Omental fat pad (tissue), 3 donors: ENCODE measurements at regions not wholly inside any gene's neighbourhood (a gene's known extent, or its start where the extent isn't known, plus 50 kb on each side); places are given as distances from the start of the nearest gene placed in this dataset.
"Not testable (repeated sequence)": the region's sequence is repeated elsewhere in the genome, so short reads cannot be mapped to it uniquely, and the experiment has no call there.

Source experiments
- ATAC-seq: fragments of 150-250 bp; one replicate; pipeline ENCODE4 v1.9.1; 2016; ENCODE audit warnings: mild to moderate bottlenecking, moderate library complexity; ENCODE audit not compliant: low FRiP score
- DNase-seq: peaks from one replicate; pipeline ENCODE4 v3.0.0-alpha.2; 2019; ENCODE audit warnings: low spot score
- TF ChIP-seq, protein P1 (sequence below), 3 donors: fragments of 450-650 bp; IDR thresholded peaks; one replicate each; pipeline ENCODE4 v1.5.1; 2016 to 2017; ENCODE audit warnings: antibody characterized with exemption in 3 of 3, mild to moderate bottlenecking in 3 of 3, moderate library complexity in 2 of 3

DNA sequence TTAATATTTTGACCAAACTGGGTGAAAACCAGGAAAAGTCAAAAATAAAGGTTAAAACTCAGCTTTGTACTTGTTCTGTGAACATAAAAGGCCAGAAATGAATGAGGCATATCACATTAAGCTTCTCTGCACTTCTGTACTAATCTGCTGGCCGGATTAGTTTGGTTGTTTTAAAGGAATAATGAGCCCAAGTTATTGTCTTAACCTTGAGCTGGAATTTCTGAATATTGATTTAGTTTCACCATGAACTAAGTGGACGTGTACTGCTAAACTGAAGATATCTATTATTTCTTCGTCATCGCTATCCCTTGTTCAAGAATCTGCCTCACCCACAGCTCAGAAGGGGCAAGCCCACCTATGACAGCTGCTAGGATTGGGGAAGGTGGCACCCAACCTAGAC lies 101.1 kb upstream of the FRMD4A start:
- TF ChIP-seq, protein P1, sequence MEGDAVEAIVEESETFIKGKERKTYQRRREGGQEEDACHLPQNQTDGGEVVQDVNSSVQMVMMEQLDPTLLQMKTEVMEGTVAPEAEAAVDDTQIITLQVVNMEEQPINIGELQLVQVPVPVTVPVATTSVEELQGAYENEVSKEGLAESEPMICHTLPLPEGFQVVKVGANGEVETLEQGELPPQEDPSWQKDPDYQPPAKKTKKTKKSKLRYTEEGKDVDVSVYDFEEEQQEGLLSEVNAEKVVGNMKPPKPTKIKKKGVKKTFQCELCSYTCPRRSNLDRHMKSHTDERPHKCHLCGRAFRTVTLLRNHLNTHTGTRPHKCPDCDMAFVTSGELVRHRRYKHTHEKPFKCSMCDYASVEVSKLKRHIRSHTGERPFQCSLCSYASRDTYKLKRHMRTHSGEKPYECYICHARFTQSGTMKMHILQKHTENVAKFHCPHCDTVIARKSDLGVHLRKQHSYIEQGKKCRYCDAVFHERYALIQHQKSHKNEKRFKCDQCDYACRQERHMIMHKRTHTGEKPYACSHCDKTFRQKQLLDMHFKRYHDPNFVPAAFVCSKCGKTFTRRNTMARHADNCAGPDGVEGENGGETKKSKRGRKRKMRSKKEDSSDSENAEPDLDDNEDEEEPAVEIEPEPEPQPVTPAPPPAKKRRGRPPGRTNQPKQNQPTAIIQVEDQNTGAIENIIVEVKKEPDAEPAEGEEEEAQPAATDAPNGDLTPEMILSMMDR (IDR thresholded peaks at IDR 0.05) = no peak
- no peak for DNase-seq
- no peak for ATAC-seq

DNA sequence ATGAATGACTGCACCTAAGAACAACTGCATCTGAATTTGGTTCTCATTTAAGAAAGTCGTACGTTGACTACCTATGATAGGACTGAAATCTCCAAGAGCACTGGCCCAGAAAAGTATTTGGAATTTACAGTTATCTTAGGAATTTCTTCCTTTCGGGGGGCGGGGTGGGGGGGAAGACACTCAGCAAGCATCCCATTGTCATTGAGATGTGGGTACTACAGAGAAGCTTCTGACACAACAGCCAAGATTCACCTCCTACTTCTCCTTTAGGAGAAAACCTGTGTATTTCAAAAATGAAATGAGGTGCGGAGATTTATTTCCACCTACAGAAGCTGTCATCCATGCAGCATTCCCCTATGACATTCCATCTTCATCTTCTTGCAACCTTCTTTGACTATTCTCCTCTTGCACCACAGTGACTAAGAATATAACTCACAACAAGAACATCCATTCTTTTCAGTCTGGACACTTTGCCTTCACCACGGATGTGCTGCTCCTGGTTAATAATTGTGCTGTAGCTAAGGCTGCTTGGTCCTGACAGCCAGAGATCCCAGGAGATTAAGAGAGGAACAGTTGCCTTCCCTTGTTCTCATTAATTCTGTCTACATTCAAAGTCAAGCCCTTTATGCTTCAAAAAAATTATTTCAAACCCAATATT lies 98.4 kb upstream of the FRMD4A start:
- TF ChIP-seq, protein P1 (IDR thresholded peaks at IDR 0.05) = no peak
- DNase-seq (no peak), ATAC-seq (no peak)

DNA sequence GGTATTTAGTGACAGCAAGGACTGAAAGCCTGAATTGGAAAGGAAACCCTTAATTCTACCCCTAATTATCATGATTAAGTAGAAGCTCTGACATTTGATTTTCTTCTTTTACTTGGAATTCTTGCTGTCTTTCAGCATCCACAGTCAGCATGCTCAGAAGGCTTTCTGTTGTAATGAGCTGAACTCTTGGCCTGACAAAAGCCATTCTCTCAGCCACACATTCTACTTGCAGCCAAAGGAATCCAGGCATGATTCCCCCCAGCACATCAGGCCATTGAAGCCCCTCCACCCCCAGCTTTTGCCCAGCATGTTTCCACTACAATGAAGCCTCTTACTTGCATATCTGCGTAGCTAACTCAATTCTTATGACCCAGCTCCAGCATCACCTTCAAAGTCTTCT lies 94.3 kb upstream of the FRMD4A start:
- no peak for ATAC-seq
- no peak for DNase-seq
- TF ChIP-seq, protein P1 (IDR thresholded peaks at IDR 0.05) = no peak

DNA sequence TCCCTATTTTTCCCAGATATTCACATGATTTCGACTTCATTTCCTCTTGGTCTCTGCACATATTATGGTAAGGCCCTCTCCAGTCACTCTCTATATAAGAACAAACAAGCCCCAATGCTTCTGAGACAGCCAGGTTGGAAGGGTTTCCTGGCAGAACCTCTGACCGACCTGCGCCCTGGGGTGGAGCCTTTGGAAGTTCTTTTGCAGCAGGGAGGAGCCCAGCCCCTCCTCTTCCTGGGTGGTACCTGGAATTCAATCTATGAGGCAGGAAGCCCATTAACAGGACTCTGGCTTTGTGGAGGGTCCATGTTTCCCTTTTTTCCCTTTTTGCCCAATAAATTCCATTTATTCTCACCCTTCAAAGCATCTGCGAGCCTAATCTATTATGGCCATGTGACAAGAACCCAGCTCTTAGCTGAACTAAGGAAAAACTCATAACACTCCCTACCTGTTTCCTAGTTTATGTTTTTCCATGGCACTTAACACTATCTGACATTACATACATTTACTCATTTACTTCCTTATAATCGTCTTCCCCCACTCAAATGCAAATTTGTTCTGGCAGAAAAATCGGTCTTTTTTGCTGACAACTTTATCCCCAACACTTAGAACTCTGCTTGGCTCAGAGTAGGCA lies 92.5 kb upstream of the FRMD4A start:
- no peak for ATAC-seq
- no peak for DNase-seq
- TF ChIP-seq, protein P1 (IDR thresholded peaks at IDR 0.05) = no peak

DNA sequence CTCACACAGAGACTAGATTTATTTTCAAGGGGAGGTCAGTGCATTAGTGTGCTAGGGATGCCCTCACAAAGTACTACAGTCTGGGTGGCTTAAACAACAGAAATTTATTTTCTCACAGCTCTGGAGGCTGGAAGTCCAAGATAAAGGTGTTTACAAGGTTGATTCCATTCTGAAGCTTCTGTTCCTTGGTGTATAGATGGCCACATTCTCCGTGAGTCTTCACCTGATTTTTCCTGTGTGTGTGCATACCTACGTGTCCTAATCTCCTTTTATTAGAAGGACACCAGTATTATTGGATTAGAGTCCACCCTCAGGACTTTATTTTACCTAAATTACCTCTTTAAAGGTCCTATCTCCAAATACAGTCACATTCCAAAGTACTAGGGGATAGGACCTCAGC lies 91.7 kb upstream of the FRMD4A start:
- ATAC-seq = no peak
- DNase-seq = no peak
- TF ChIP-seq, protein P1 (IDR thresholded peaks at IDR 0.05) = no peak

DNA sequence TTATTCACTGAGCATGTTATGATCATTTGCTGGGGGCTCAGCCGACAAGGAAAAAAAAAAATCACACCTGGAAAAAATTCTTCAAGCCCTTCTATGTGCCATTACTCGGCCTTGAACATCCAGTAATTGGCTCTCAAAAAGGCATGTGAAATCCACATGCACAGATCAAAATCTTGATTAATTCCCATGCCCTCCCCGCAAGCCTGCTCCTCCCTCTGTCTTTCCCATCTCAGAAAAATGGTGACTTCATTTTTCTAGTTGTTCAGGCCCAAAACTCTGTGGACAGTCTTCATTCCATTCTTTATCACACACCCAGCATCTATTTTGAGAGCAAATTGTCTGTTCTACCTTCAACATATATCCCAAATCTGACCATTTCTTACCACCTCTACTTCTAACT lies 91.2 kb upstream of the FRMD4A start:
- TF ChIP-seq, protein P1 (IDR thresholded peaks at IDR 0.05) = no peak
- no peak for ATAC-seq
- DNase-seq = no peak

DNA sequence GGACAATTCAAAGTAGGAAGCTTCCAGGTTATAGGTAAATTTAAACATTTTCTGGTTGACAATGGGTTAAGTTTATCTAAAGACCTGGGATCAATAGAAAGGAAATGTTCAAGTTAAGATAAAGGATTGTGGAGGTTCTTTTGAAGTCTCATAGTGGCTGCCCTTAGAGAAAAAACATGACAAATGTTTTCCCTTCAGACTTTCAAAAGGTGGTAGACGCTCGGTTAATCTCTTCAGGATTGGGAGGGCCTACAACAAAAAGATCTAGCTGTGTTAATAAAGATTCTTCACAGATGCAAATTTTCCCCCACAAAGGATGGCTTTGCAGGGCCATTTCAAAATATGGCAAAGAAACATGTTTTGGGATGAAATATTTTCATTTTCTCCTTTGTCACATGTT lies 86.6 kb upstream of the FRMD4A start:
- DNase-seq, ATAC-seq: not testable (repeated sequence)
